Tibial nerve (tissue), 4 donors: ENCODE measurements at regions not wholly inside any gene's neighbourhood (a gene's known extent, or its start where the extent isn't known, plus 50 kb on each side); places are given as distances from the start of the nearest gene placed in this dataset.

Source experiments
- DNase-seq, 2 donors: peaks; one replicate each; pipeline ENCODE4 v3.0.0-alpha.2; 2019; ENCODE audit warnings: low spot score in 2 of 2
- H3K27ac ChIP-seq, 4 donors: fragments of 200-600 bp; sonication (generic) in 3 of 4; one replicate each; pipeline ENCODE4 v1.5.1; 2017 to 2019; ENCODE audit warnings: mild to moderate bottlenecking in 1 of 4
- H3K27me3 ChIP-seq, 2 donors: fragments of 200-600 bp; sonication (generic) in 1 of 2; one replicate each; pipeline versions ENCODE4 v1.5.1 to v1.6.0; 2017 to 2019
- H3K36me3 ChIP-seq, 3 donors: fragments of 200-600 bp; sonication (generic); one replicate each; pipeline ENCODE4 v1.5.1; 2018 to 2019
- H3K4me1 ChIP-seq, 4 donors: fragments of 200-600 bp; sonication (generic) in 3 of 4; one replicate each; pipeline ENCODE4 v1.5.1; 2017 to 2019
- H3K4me3 ChIP-seq, 4 donors: fragments of 200-600 bp; sonication (generic) in 3 of 4; one replicate each; pipeline ENCODE4 v1.5.1; 2017 to 2019; ENCODE audit warnings: mild to moderate bottlenecking in 1 of 4, moderate library complexity in 1 of 4
- H3K9me3 ChIP-seq, 4 donors: fragments of 200-600 bp; sonication (generic) in 3 of 4; one replicate each; pipeline ENCODE4 v1.5.1; 2017 to 2019
- CTCF ChIP-seq, 5 experiments: fragments of 200-600 bp in 3 of 5; fragments of 450-650 bp in 2 of 5; sonication (generic) in 3 of 5; IDR thresholded peaks; one replicate each; pipeline ENCODE4 v1.5.1; 2016 to 2019; ENCODE audit warnings: antibody characterized with exemption in 5 of 5, mild to moderate bottlenecking in 3 of 5, moderate library complexity in 2 of 5
- EP300 ChIP-seq, 2 donors: sonication (generic); formaldehyde crosslinking; IDR thresholded peaks; one replicate each; pipeline ENCODE4 v1.6.1; 2017; ENCODE audit warnings: antibody characterized with exemption in 2 of 2, mild to moderate bottlenecking in 1 of 2
- POLR2A ChIP-seq, 2 donors: fragments of 450-650 bp; IDR thresholded peaks; one replicate each; pipeline ENCODE4 v1.6.1; 2017; ENCODE audit warnings: antibody characterized with exemption in 2 of 2, mild to moderate bottlenecking in 2 of 2, moderate library complexity in 2 of 2
- WGBS, 2 donors: methylation state at CpG; one replicate each; pipeline ENCODE4 v1.1.5; 2018; 5-methylcytosine and 5-hydroxymethylcytosine counted together

GRCh38 chr7:22962775-22963350, 51.1 kb downstream of the HYCC1 start:
- H3K27ac ChIP-seq: no peak overlapping the region
- WGBS, 2 donors: 61 to 77% methylated on average over 3 of the region's 3 CpGs

DNA sequence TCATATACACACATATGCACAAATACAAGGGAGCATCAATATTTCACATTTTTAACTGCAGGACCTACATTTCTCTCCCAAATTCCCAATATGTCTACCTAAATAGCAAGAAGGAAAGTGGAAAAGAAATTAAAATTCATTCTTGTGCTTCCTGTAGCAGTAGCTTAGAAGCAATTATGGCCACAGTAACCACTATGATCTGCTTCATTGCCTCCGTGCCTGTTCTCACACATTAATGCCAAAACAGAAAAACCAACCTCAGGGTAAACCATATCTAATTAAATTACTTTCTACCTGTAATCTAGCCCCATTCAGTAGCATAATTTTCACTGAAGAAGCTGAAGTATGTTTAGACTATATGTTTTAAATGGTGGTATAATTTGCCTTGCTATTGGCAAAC, 55.2 kb downstream of the HYCC1 start:
- H3K36me3 ChIP-seq: peaks cover 0 to 41% (median 0%) of the 10 kb centered on the region in 3 donors
- TF ChIP-seq CTCF (IDR thresholded peaks at IDR 0.05): no peak
- TF ChIP-seq POLR2A (IDR thresholded peaks at IDR 0.05): no peak
- TF ChIP-seq EP300 (IDR thresholded peaks at IDR 0.05): no peak
- no peak overlapping the region for H3K4me3 ChIP-seq
- no peaks in the 10 kb centered on the region for H3K27me3 ChIP-seq
- H3K9me3 ChIP-seq: no peaks in the 10 kb centered on the region
- H3K4me1 ChIP-seq: no peaks in the 10 kb centered on the region
- WGBS, 2 donors: 95 to 97% methylated on average over 1 of the region's 1 CpG
- no peak for DNase-seq
- no peak overlapping the region for H3K27ac ChIP-seq

More at GRCh38 chr7:22962775-22963350, 51.1 kb downstream of the HYCC1 start:
- TF ChIP-seq POLR2A (IDR thresholded peaks at IDR 0.05) (no peak), CTCF (IDR thresholded peaks at IDR 0.05) (no peak), EP300 (IDR thresholded peaks at IDR 0.05) (no peak)
- no peak for DNase-seq
- no peaks in the 10 kb centered on the region for H3K27me3 ChIP-seq
- no peaks in the 10 kb centered on the region for H3K4me1 ChIP-seq
- no peaks in the 10 kb centered on the region for H3K9me3 ChIP-seq
- peaks cover 0 to 47% (median 0%) of the 10 kb centered on the region in 3 donors for H3K36me3 ChIP-seq
- H3K4me3 ChIP-seq: no peak overlapping the region

- 96 to 97% methylated on average over 1 of the region's 1 CpG for WGBS, 2 donors
- Histone ChIP-seq H3K4me3 (no peak overlapping the region), H3K9me3 (no peaks in the 10 kb centered on the region), H3K27ac (no peak overlapping the region), H3K36me3 (peaks cover 0 to 10% (median 0%) of the 10 kb centered on the region in 3 donors), H3K4me1 (no peaks in the 10 kb centered on the region), H3K27me3 (no peaks in the 10 kb centered on the region)
- no peak for TF ChIP-seq CTCF (IDR thresholded peaks at IDR 0.05)
- no peak for TF ChIP-seq POLR2A (IDR thresholded peaks at IDR 0.05)
- no peak for TF ChIP-seq EP300 (IDR thresholded peaks at IDR 0.05)
- no peak for DNase-seq
Measured at GRCh38 chr7:22954251-22954650, 59.7 kb downstream of the HYCC1 start.

- Histone ChIP-seq H3K9me3 (no peaks in the 10 kb centered on the region), H3K27me3 (no peaks in the 10 kb centered on the region), H3K36me3 (no peaks in the 10 kb centered on the region), H3K4me3 (no peak overlapping the region), H3K27ac (no peak overlapping the region), H3K4me1 (no peaks in the 10 kb centered on the region)
- no peak for TF ChIP-seq POLR2A (IDR thresholded peaks at IDR 0.05)
- no peak for TF ChIP-seq CTCF (IDR thresholded peaks at IDR 0.05)
- TF ChIP-seq EP300 (IDR thresholded peaks at IDR 0.05): no peak
- DNase-seq: no peak
- WGBS, 2 donors: 64 to 82% methylated on average over 4 of the region's 4 CpGs
Measured at GRCh38 chr7:22952306-22953015, 61.5 kb downstream of the HYCC1 start.

- 53% methylated on average over 2 of the region's 2 CpGs for WGBS, 2 donors
- DNase-seq: no peak
- H3K4me1 ChIP-seq: no peaks in the 10 kb centered on the region
- peaks cover 0 to 8% (median 0%) of the 10 kb centered on the region in 3 donors for H3K36me3 ChIP-seq
- no peaks in the 10 kb centered on the region for H3K9me3 ChIP-seq
- no peaks in the 10 kb centered on the region for H3K27me3 ChIP-seq
- TF ChIP-seq CTCF (IDR thresholded peaks at IDR 0.05) (no peak), POLR2A (IDR thresholded peaks at IDR 0.05) (no peak), EP300 (IDR thresholded peaks at IDR 0.05) (no peak)
- no peak overlapping the region for H3K27ac ChIP-seq
- H3K4me3 ChIP-seq: no peak overlapping the region
Measured at GRCh38 chr7:22949944-22950343, 64.0 kb downstream of the HYCC1 start.
